ENCODE measurements at regions not wholly inside any gene's neighbourhood (a gene's known extent, or its start where the extent isn't known, plus 50 kb on each side); places are given as distances from the start of the nearest gene placed in this dataset.
"Not testable (repeated sequence)": the region's sequence is repeated elsewhere in the genome, so short reads cannot be mapped to it uniquely, and the experiment has no call there.

GRCh38 chr5:36782612-36783011 is 94.0 kb upstream of the NIPBL start:
- DNase-seq (ENCODE audit: low spot score), result not testable (repeated sequence)

- DNase-seq (ENCODE audit: low spot score), result no peak
Measured at GRCh38 chr5:36786448-36787012, 90.0 kb upstream of the NIPBL start.

GRCh38 chr5:36787365-36788093 is 89.0 kb upstream of the NIPBL start:
- no peak for DNase-seq (ENCODE audit: low spot score)

GRCh38 chr5:36790847-36791246 is 85.7 kb upstream of the NIPBL start:
- no peak for DNase-seq (ENCODE audit: low spot score)

GRCh38 chr5:36792560-36793180 is 83.9 kb upstream of the NIPBL start:
- no peak for DNase-seq (ENCODE audit: low spot score)

- DNase-seq (ENCODE audit: low spot score), result no peak
Measured at GRCh38 chr5:36795366-36795765, 81.2 kb upstream of the NIPBL start.

GRCh38 chr5:36796155-36796554 is 80.4 kb upstream of the NIPBL start:
- DNase-seq (ENCODE audit: low spot score), result no peak

GRCh38 chr5:36801523-36801922 is 75.0 kb upstream of the NIPBL start:
- DNase-seq (ENCODE audit: low spot score), result no peak

GRCh38 chr5:36802187-36802586 is 74.4 kb upstream of the NIPBL start:
- no peak for DNase-seq (ENCODE audit: low spot score)

- DNase-seq (ENCODE audit: low spot score), result not testable (repeated sequence)
Measured at GRCh38 chr5:36813249-36813648, 63.3 kb upstream of the NIPBL start.

GRCh38 chr5:36815871-36816270 is 60.7 kb upstream of the NIPBL start:
- no peak for DNase-seq (ENCODE audit: low spot score)

GRCh38 chr5:36820900-36821299 is 55.7 kb upstream of the NIPBL start:
- no peak for DNase-seq (ENCODE audit: low spot score)

- DNase-seq (ENCODE audit: low spot score), result no peak
Measured at GRCh38 chr5:36826694-36827093, 49.9 kb upstream of the NIPBL start.

Data from HT-29 (cell line).